OCI-LY1 (cell line): ENCODE measurements at regions not wholly inside any gene's neighbourhood (a gene's known extent, or its start where the extent isn't known, plus 50 kb on each side); places are given as distances from the start of the nearest gene placed in this dataset.

Experiments used
- H2AFZ ChIP-seq: fragments of 200-600 bp; sonication (generic), shearing (Covaris generic); 2 replicates; pipeline ENCODE4 v1.6.0; 2014; ENCODE audit warnings: antibody characterized with exemption, mild to moderate bottlenecking, low read length
- H3F3A ChIP-seq: fragments of 200-600 bp; sonication (generic), shearing (Covaris generic); 2 replicates; pipeline ENCODE4 v1.6.0; 2014; ENCODE audit warnings: mild to moderate bottlenecking, antibody characterized with exemption, low read length, moderate library complexity; ENCODE audit not compliant: insufficient read depth
- H3K27ac ChIP-seq: fragments of 200-600 bp; sonication (generic); 2 replicates; pipeline ENCODE4 v1.5.1; 2014; ENCODE audit warnings: low read length, mixed run types, mild to moderate bottlenecking, low read depth; ENCODE audit not compliant: poor library complexity, severe bottlenecking
- H3K27me3 ChIP-seq: fragments of 200-600 bp; sonication (generic); 2 replicates; pipeline ENCODE4 v1.6.0; 2014; ENCODE audit warnings: antibody characterized with exemption, mild to moderate bottlenecking, low read length, moderate library complexity; ENCODE audit not compliant: insufficient read depth
- H3K36me3 ChIP-seq: fragments of 200-600 bp; sonication (generic); 2 replicates; pipeline ENCODE4 v1.6.1; 2014; ENCODE audit warnings: mild to moderate bottlenecking, antibody characterized with exemption, low read length, moderate library complexity, mixed read lengths; ENCODE audit not compliant: insufficient read depth
- H3K4me1 ChIP-seq: fragments of 200-600 bp; sonication (generic); 2 replicates; pipeline ENCODE4 v1.5.1; 2014; ENCODE audit warnings: mild to moderate bottlenecking, low read length, moderate library complexity; ENCODE audit not compliant: insufficient read depth, severe bottlenecking
- H3K4me2 ChIP-seq: fragments of 200-600 bp; sonication (generic), shearing (Covaris generic); 2 replicates; pipeline ENCODE4 v1.6.1; 2014; ENCODE audit warnings: low read length
- H3K4me3 ChIP-seq: fragments of 200-600 bp; sonication (generic); 2 replicates; pipeline ENCODE4 v1.5.1; 2014; ENCODE audit warnings: low read length, low read depth, mild to moderate bottlenecking, mixed read lengths; ENCODE audit not compliant: poor library complexity, severe bottlenecking
- H3K79me2 ChIP-seq: fragments of 200-600 bp; shearing (Covaris generic); 2 replicates; pipeline ENCODE4 v1.6.1; 2016; ENCODE audit warnings: mixed run types, low read length, mixed read lengths; ENCODE audit not compliant: insufficient read depth
- H3K9ac ChIP-seq: fragments of 200-600 bp; sonication (generic), shearing (Covaris generic); 2 replicates; pipeline ENCODE4 v1.6.1; 2014; ENCODE audit warnings: mild to moderate bottlenecking, low read length, mixed read lengths
- H3K9me2 ChIP-seq: fragments of 200-600 bp; sonication (generic), shearing (Covaris generic); 2 replicates; pipeline ENCODE4 v1.6.1; 2014; ENCODE audit warnings: low read depth, mild to moderate bottlenecking, low read length, mixed read lengths
- H3K9me3 ChIP-seq: fragments of 200-600 bp; shearing (Covaris generic); 2 replicates; pipeline ENCODE4 v1.6.1; 2014; ENCODE audit warnings: low read length, mixed read lengths
- H4K20me1 ChIP-seq: fragments of 200-600 bp; sonication (generic), shearing (Covaris generic); 2 replicates; pipeline ENCODE4 v1.6.0; 2016; ENCODE audit warnings: mild to moderate bottlenecking, low read length; ENCODE audit not compliant: insufficient read depth
- CTCF ChIP-seq: fragments of 200-600 bp; sonication (generic), shearing (Covaris generic); IDR thresholded peaks from 2 replicates; pipeline ENCODE4 v1.5.1; 2017; ENCODE audit warnings: mild to moderate bottlenecking, antibody characterized with exemption, low read length, moderate library complexity, mixed read lengths
- EZH2 ChIP-seq: fragments of 200-600 bp; sonication (generic), shearing (Covaris generic); IDR thresholded peaks from 2 replicates; pipeline ENCODE4 v1.8.0; 2017; ENCODE audit warnings: borderline replicate concordance, mixed run types, mild to moderate bottlenecking, antibody characterized with exemption, low read length, moderate library complexity, mixed read lengths

DNA sequence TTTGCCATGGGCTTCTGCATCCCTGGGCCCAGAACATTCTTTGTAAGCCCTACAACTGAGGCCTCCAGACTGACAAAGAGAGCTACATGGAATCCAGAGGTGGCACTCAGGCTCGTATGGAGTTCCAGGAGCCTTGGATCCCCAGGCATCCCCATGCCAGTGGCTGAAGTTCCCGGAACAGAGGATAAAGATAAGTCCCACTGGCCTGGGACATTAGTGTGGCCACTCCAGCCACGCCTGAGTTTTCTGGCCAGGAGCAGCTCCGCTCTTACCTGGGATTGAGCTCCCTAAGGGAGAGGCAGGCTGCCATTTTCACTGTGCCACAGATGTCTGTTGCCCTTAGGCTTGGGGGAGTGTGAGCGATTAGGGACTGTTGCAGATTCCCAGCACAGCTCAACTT, 656.3 kb upstream of the FAM174A start:
- Histone ChIP-seq H3K27me3 (no peaks in the 10 kb centered on the region), H3K27ac (no peak overlapping the region), H3K4me2 (no peak overlapping the region), H2AFZ (no peak overlapping the region), H3K4me1 (no peaks in the 10 kb centered on the region), H3K79me2 (no peaks in the 10 kb centered on the region), H3K9ac (no peak overlapping the region), H4K20me1 (no peaks in the 10 kb centered on the region), H3K9me3 (no peaks in the 10 kb centered on the region), H3K4me3 (no peak overlapping the region), H3K9me2 (no peaks in the 10 kb centered on the region), H3K36me3 (no peaks in the 10 kb centered on the region), H3F3A (no peaks in the 10 kb centered on the region)
- TF ChIP-seq CTCF = no peak
- no peak for TF ChIP-seq EZH2

DNA sequence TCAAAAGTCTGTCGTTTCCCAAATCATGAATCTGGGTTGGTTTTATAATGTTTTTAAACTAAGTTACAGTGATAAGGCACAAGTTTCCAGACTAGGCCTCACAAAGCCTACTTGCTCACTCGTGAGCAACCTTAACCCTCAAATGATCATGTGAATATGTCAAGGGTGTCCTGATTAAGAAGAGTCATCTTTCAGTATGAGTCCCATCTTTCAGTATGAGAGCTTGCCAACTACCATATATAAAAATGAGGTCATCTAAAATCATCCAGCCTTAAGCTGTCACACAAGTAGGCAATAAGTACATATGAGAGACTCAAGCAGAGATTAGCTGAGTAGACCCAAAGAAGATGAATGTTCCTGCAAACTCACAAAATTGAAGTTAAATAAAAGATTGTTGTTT, 668.4 kb upstream of the FAM174A start:
- H3K4me3 ChIP-seq = no peak overlapping the region

GRCh38 chr5:99865159-99865558, 670.0 kb upstream of the FAM174A start:
- TF ChIP-seq EZH2 = no peak
- TF ChIP-seq CTCF = no peak
- H4K20me1 ChIP-seq = no peaks in the 10 kb centered on the region
- H3K9me3 ChIP-seq = no peaks in the 10 kb centered on the region

More for the DNA sequence above, 668.4 kb upstream of the FAM174A start:
- Histone ChIP-seq H4K20me1 (no peaks in the 10 kb centered on the region), H3K79me2 (no peaks in the 10 kb centered on the region), H3K27ac (no peak overlapping the region), H2AFZ (no peak overlapping the region), H3K9ac (no peak overlapping the region), H3F3A (no peaks in the 10 kb centered on the region), H3K27me3 (no peaks in the 10 kb centered on the region), H3K36me3 (no peaks in the 10 kb centered on the region), H3K9me3 (no peaks in the 10 kb centered on the region), H3K4me1 (no peaks in the 10 kb centered on the region), H3K9me2 (no peaks in the 10 kb centered on the region), H3K4me2 (no peak overlapping the region)
- TF ChIP-seq CTCF = no peak
- no peak for TF ChIP-seq EZH2

More at GRCh38 chr5:99865159-99865558, 670.0 kb upstream of the FAM174A start:
- no peaks in the 10 kb centered on the region for H3K4me1 ChIP-seq
- no peaks in the 10 kb centered on the region for H3K79me2 ChIP-seq
- H3K27ac ChIP-seq = no peak overlapping the region
- no peak overlapping the region for H2AFZ ChIP-seq
- no peaks in the 10 kb centered on the region for H3F3A ChIP-seq
- H3K9ac ChIP-seq = no peak overlapping the region
- H3K4me3 ChIP-seq = no peak overlapping the region
- H3K9me2 ChIP-seq = no peaks in the 10 kb centered on the region
- H3K27me3 ChIP-seq = no peaks in the 10 kb centered on the region
- no peaks in the 10 kb centered on the region for H3K36me3 ChIP-seq
- no peak overlapping the region for H3K4me2 ChIP-seq
